NCI-H2196 treated with DMSO at 0.1 percent for 48 hours (cell line): ENCODE measurements at regions not wholly inside any gene's neighbourhood (a gene's known extent, or its start where the extent isn't known, plus 50 kb on each side); places are given as distances from the start of the nearest gene placed in this dataset.

ENCODE experiments used
- DNase-seq: peaks from one replicate; lab custom pipeline; 2025; ENCODE audit not compliant: unreplicated experiment; lab: John Stamatoyannopoulos, UW

DNA sequence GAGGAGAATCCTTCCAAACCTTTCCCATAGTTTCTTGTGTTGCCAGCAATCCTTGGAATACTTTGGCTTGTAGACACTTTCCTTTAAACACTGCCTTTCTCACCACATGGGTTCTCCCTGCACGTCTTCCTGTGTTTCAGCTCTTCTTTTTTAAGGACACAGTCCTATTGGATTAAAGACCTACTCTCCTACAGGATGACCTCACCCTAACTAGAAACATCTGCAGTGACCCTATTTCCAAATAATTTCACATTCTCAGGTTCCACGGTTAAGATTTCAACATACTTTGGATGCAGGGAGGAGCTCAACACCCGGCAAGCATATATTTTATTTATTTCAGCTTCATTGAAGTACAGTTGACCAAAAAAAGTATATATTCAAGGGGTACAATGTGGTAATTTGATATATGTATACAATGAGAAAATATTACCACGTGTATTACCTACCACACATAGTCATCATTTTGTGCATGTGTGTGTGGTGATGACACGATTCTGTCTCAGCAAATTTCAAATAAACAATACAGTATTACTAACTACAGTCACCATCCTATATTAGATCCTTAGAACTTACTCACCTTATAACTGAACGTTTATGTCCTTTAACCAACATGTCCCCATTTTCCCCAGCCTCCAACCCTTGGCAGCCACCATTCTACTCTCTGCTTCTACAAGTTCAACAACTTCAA, 745.0 kb downstream of the CBLN2 start:
- no peak for DNase-seq

DNA sequence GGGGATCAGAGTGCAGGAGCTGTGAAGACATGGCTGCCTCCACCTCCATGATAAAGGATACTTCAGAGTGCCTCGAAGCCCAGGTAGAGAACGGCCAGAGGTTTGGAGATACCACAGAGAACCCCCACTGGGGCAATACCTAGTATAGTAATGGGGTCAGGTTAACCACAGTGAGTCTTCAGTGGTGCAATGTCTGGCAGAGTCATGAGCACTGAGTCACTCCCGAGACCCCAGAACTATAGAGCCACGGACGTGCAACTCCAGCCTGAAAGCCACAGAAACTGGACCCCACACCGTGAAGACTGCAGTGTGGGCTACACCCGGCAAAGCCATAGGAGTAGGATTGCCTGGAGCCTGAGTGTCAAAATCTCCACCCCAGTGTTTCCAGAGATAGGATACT, 746.6 kb downstream of the CBLN2 start:
- no peak for DNase-seq

DNA sequence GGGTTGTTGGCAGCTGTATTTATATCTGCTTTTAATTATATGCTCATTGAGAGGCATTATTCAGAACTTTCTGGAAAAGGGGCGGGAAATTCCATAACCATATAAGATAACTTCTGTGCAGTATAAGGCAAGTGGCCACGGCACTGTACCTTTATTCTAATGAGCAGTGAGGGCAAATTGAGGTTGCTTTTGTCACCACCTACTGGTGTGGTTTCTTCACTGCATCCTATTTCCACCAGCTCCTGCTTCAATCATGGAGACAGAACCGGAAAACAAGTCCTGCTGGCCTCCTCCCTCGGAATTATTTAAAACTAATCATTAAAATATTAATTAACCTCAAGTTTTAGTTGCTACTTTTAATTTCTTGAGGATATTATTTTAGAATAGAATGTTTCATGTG, 759.4 kb downstream of the CBLN2 start:
- no peak for DNase-seq

DNA sequence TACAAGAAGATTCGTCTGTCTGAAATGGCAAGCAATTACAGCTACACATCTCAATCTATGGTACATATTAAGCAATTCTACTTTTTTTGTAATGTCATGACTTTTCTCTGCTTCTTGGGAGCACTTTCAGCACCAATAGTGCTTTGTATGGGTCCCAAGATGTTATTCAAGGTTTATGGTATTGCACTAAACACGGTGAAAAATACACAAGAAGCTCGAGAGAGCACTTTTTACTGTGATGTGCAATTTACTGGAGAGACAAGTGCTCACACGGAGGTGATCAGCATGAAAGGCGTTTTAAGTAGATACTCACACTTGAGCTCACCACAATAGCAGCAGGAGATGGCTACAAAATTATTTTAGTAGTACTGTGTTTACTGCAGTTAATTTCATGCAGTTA, 783.6 kb downstream of the CBLN2 start:
- DNase-seq = no peak

GRCh38 chr18:71754246-71754645, 789.9 kb downstream of the CBLN2 start:
- DNase-seq = no peak

DNA sequence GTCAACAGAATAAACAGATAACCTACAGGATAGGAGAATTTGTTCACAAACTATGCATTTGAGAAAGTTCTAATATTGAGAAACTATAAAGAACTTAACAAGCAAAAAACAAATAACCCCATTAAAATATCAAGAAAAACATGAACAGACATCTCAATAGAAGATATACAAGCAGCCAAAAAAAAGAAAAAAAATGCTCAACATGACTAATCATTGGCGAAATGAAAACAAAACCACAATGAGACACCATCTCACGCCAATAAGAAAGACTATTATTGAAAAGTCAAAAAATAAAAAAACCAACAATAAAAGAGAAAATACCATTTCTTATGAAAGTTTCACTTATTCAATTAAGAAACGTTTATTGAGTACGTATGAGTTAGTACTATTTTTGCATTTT, 800.5 kb downstream of the CBLN2 start:
- DNase-seq = no peak

DNA sequence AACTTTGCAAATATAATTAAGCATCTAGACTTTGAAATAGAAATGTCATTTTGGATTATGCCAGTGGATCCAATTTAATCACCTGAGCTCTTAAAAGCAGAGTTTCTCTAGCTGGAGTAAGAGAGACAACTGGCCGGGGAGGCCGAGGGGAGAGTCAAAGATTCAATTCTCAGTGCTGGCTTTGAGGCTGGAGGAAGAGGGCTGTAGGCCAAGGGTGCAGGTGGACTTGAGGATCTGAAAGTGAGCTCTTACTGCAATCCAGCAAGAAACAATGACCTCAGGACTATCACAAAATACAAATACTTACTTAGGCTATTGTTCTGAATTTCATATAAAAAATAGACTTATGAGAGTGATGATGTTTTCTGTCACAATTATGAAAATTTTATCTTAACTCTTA, 814.5 kb downstream of the CBLN2 start:
- DNase-seq = no peak

- DNase-seq = no peak
Observed at GRCh38 chr18:71727909-71728308, 816.2 kb downstream of the CBLN2 start.

DNA sequence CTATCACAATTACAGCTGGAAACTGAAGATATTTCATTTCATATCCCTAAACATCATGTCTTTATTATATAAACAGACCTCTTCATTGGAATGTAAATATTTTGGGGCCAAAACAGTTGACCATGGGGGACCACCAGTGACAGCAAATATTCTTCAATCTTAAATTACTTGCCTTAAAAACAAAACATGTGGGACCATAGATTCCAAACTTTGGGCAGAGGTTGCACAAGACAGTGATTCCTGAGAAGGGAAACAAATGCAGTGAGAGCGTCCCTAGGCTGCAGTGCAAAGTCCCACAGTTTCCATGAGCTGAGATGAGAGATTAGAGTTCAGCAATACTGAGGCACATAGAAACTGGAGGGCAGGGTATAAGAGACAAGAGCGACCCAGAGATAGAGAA, 818.9 kb downstream of the CBLN2 start:
- DNase-seq = no peak

- no peak for DNase-seq
Observed at GRCh38 chr18:71707985-71708500, 836.1 kb downstream of the CBLN2 start.

DNA sequence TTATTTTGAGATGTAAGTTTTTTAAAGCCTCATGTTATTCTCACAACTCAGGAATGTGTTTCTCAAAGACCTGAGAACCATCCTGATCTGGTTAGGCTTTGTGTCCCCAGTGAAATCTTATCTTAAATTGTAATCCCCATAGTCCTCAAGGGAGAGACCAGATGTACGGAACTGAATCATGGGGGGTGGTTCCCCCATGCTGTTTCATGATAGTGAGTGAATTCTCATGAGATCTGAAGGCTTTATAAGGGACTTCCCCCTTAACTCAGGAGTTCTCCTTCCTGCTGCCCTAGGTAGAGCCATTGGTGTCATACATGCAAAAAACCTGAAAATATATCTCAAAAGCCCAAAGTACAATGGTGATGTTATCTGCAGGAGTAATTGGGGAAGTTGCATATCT, 836.7 kb downstream of the CBLN2 start:
- no peak for DNase-seq

- no peak for DNase-seq
Observed at GRCh38 chr18:71689416-71690160, 854.6 kb downstream of the CBLN2 start.

DNA sequence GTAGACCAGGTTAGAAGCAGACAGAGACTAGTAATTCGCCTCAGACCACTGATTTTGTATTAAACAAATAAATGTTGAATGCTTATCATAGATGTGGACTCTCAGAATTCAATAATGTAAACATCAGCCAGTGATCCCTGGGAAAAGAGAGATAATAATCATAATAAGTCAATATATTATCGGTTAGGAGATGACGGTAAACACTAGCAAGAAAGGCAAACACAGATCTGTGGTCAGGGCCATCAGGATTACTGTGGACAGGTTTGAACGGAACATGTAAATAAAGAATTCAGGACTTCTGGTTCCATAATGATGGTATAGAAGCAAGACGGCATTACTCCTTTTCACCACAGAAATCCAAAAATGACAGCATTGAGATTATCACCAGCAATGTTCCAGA, 861.6 kb downstream of the CBLN2 start:
- no peak for DNase-seq

DNA sequence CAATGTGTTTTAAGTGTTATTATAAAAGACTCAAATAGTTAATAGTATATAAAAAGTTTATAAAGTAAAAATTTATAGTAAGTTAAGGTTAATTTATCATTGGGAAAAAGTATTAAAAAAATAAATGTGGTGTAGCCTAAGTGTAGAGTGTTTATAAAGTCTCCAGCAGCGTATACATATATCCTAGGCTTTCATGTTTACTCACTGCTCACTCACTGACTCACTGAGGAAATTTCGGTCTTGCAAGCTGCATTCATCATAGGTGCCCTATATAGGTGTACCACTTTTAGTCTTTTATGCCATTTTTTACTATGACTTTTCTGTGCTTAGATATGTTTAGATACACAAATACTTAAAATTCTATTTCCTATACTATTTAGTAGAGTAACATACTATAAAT, 866.0 kb downstream of the CBLN2 start:
- no peak for DNase-seq

DNA sequence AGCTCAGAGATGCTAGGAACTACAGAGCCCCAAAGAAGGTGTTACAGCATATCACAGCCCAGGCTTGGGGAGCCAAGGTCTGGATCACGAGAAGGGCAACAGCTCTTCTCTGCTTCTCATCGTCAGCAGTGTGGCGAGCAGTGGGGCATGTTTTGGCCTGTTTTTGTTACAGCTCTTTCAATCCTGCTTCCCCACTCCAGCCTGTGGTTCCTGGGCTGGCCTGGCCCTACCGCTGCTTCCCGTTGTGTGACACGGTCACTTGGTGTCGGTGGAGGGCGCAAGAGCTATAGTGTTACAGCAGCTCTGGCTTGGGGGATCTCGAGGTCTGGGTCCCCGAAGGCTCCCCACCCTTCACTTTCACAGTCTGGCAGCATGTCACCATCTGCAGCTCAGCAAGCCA, 870.2 kb downstream of the CBLN2 start:
- DNase-seq = no peak

DNA sequence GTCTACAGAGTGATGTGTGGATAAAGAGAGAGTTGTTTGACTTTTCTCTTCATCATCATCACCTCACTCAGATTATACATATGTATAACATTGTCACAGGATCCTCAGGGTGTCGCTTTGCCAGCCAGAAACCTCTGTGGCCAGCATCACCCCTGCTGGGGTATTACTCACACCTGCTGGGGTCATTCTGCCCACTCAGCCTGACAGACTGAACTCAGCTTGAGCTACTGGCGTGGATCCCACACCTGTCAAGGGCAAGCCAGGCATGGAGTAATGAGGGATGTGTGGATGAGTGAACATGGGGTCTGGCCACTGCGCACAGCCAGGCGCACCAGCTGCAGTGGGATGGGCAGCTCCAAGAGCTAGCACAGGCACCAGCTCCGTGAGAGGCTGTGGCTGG, 870.6 kb downstream of the CBLN2 start:
- DNase-seq = no peak

GRCh38 chr18:71666481-71666880, 877.7 kb downstream of the CBLN2 start:
- DNase-seq = no peak

DNA sequence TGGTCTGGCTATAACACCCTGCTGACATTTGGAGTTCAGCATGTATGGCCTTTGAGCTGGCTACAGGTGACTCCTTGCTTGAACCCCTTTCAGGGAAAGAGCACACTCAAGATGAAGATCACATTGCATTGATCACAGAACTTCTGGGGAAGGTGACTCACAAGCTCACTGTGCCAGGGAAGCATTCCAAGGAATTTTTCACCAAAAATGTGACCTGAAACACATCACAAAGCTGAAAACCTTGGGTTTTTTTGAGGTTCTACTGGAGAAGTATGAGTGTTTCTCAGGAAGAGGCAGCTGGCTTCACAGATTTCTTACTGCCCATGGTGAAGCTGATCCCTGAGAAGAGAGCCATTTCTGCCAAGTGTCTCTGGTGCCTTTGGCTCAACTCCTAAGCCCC, 879.0 kb downstream of the CBLN2 start:
- no peak for DNase-seq

DNA sequence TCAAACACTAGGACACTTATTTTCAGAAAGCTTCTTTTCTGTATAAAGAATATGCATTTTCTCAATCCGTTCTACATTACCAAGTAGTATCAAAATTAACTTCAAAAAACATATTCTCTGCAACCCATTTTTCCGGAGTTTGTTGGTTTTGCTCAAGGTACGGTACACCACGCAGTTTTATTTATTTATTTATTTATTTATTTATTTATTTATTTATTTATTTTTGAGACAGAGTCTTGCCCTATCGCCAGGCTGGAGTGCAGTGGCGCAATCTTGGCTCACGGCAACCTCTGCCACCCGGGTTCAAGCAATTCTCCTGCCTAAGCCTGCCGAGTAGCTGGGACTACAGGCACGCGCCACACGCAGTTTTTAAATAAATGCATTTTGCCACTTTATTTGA, 900.3 kb downstream of the CBLN2 start:
- DNase-seq = no peak

DNA sequence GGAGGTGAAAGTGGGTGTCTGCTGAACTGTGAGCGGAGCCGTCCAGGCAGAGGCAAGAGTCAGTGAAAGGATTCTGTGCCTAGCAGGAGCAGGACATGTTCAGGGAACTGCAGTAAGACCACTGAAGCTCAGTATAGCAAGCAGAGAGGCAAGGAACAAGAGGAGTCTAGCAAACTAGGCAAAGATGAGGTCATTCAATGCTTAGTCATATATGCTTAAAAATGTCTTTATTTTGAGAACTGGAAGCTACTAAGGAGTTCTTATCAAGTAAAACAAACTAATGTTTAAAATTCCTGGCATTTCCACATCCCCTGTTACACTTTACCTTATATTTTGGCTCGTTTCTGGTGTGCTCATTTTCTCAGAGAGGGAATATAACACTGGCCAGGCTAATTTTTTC, 913.4 kb downstream of the CBLN2 start:
- DNase-seq = no peak

- no peak for DNase-seq
Observed at GRCh38 chr18:71625556-71626090, 918.5 kb downstream of the CBLN2 start.

- no peak for DNase-seq
Observed at GRCh38 chr18:71598374-71598773, 945.8 kb downstream of the CBLN2 start.
